ENCODE measurements at regions not wholly inside any gene's neighbourhood (a gene's known extent, or its start where the extent isn't known, plus 50 kb on each side); places are given as distances from the start of the nearest gene placed in this dataset.
"Not testable (repeated sequence)": the region's sequence is repeated elsewhere in the genome, so short reads cannot be mapped to it uniquely, and the experiment has no call there.

- H3K4me1 Mint-ChIP-seq: no peaks in the 10 kb centered on the region
- no peak for TF ChIP-seq EZH2 (IDR thresholded peaks at IDR 0.05; ENCODE audit: borderline replicate concordance, insufficient read depth, low read depth, low read length, poor library complexity, severe bottlenecking)
- TF ChIP-seq CTCF (IDR thresholded peaks at IDR 0.05): no peak
- no peak overlapping the region for H3K9ac ChIP-seq (ENCODE audit: low read length)
These were observed 850.0 kb downstream of the EPHA3 start for GRCh38 chr3:89957451-89957850.

GRCh38 chr3:89958163-89958562, 850.7 kb downstream of the EPHA3 start:
- POLR2A ChIA-PET; H3K4me3 ChIP-seq (ENCODE audit: control extremely low read depth in 1 of 5, extremely low read depth in 1 of 5, insufficient read depth in 1 of 5, low read depth in 2 of 5, low read length in 4 of 5); H3K4me3 Mint-ChIP-seq; H3K9me3 ChIP-seq (ENCODE audit: control extremely low read depth in 1 of 3, control insufficient read depth in 2 of 3, insufficient read depth in 1 of 3, low read length in 2 of 3); H3K36me3 ChIP-seq (replicated peaks in 1 of 2; ENCODE audit: control extremely low read depth in 1 of 2, control insufficient read depth in 1 of 2, extremely low read depth in 1 of 2, insufficient read depth in 2 of 2, low read length in 1 of 2); H3K79me2 ChIP-seq (ENCODE audit: control insufficient read depth, insufficient read depth, low read length); H2AFZ ChIP-seq (ENCODE audit: insufficient read depth, low read depth, low read length, poor library complexity, severe bottlenecking); H3K27me3 Mint-ChIP-seq; DNase-seq; CTCF ChIA-PET; H3K27ac Mint-ChIP-seq; H3K9me3 Mint-ChIP-seq (ENCODE audit: insufficient read depth); H3K4me2 ChIP-seq (replicated peaks; ENCODE audit: low read depth, low read length, poor library complexity, severe bottlenecking); H3K27me3 ChIP-seq (replicated peaks in 1 of 4; ENCODE audit: control extremely low read depth in 1 of 4, control insufficient read depth in 3 of 4, insufficient read depth in 4 of 4, low read length in 3 of 4); intact Hi-C loops (cut with micrococcal nuclease); ATAC-seq (ENCODE audit: low read depth); H3K4me1 ChIP-seq (ENCODE audit: control insufficient read depth in 2 of 2, insufficient read depth in 2 of 2, low read length in 2 of 2); H3K4me1 Mint-ChIP-seq; H3K9ac ChIP-seq (ENCODE audit: low read length); H4K20me1 ChIP-seq (ENCODE audit: control insufficient read depth, insufficient read depth, low read length, poor library complexity, severe bottlenecking); H3K27ac ChIP-seq (ENCODE audit: low read length in 2 of 2): not testable (repeated sequence)
- WGBS (ENCODE audit: insufficient coverage): 74% methylated on average over 3 of the region's 9 CpGs

More at GRCh38 chr3:89957451-89957850, 850.0 kb downstream of the EPHA3 start:
- H3K27me3 ChIP-seq (replicated peaks in 1 of 4; ENCODE audit: control extremely low read depth in 1 of 4, control insufficient read depth in 3 of 4, insufficient read depth in 4 of 4, low read length in 3 of 4): no peaks in the 10 kb centered on the region
- ATAC-seq (ENCODE audit: low read depth) (no peak), DNase-seq (no peak)
- no peak overlapping the region for H3K4me3 ChIP-seq (ENCODE audit: control extremely low read depth in 1 of 5, extremely low read depth in 1 of 5, insufficient read depth in 1 of 5, low read depth in 2 of 5, low read length in 4 of 5)
- intact Hi-C loops (cut with micrococcal nuclease): no loop called here
- H3K27ac ChIP-seq (ENCODE audit: low read length in 2 of 2): no peak overlapping the region
- WGBS (ENCODE audit: insufficient coverage): no CpG with 5 or more reads among the region's 2 CpGs
- Mint-ChIP-seq H3K9me3 (ENCODE audit: insufficient read depth) (peaks cover 3% of the 10 kb centered on the region), H3K4me3 (no peak overlapping the region), H3K27ac (no peak overlapping the region), H3K27me3 (no peaks in the 10 kb centered on the region)
- POLR2A ChIA-PET: no interaction called here
- no peaks in the 10 kb centered on the region for H3K9me3 ChIP-seq (ENCODE audit: control extremely low read depth in 1 of 3, control insufficient read depth in 2 of 3, insufficient read depth in 1 of 3, low read length in 2 of 3)
- H3K79me2 ChIP-seq (ENCODE audit: control insufficient read depth, insufficient read depth, low read length): no peaks in the 10 kb centered on the region
- H3K4me1 ChIP-seq (ENCODE audit: control insufficient read depth in 2 of 2, insufficient read depth in 2 of 2, low read length in 2 of 2): no peaks in the 10 kb centered on the region
- H3K4me2 ChIP-seq (replicated peaks; ENCODE audit: low read depth, low read length, poor library complexity, severe bottlenecking): no peak overlapping the region
- H3K36me3 ChIP-seq (replicated peaks in 1 of 2; ENCODE audit: control extremely low read depth in 1 of 2, control insufficient read depth in 1 of 2, extremely low read depth in 1 of 2, insufficient read depth in 2 of 2, low read length in 1 of 2): no peaks in the 10 kb centered on the region
- no peak overlapping the region for H2AFZ ChIP-seq (ENCODE audit: insufficient read depth, low read depth, low read length, poor library complexity, severe bottlenecking)
- CTCF ChIA-PET: no interaction called here
- no peaks in the 10 kb centered on the region for H4K20me1 ChIP-seq (ENCODE audit: control insufficient read depth, insufficient read depth, low read length, poor library complexity, severe bottlenecking)
